ENCODE measurements at regions not wholly inside any gene's neighbourhood (a gene's known extent, or its start where the extent isn't known, plus 50 kb on each side); places are given as distances from the start of the nearest gene placed in this dataset.

- TF ChIP-seq ZFX (IDR thresholded peaks at IDR 0.05): no peak
- TF ChIP-seq CTCF (conservative IDR thresholded peaks at IDR 0.05): no peak
- no peak overlapping the region for H3K27ac ChIP-seq
Measured at GRCh38 chr2:190792956-190793888, 87.4 kb upstream of the GLS start.

- TF ChIP-seq CTCF (conservative IDR thresholded peaks at IDR 0.05) (no peak), ZFX (IDR thresholded peaks at IDR 0.05) (no peak)
Measured at GRCh38 chr2:190794377-190794776, 86.2 kb upstream of the GLS start.

GRCh38 chr2:190794790-190795189, 85.8 kb upstream of the GLS start:
- TF ChIP-seq CTCF (conservative IDR thresholded peaks at IDR 0.05) (no peak), ZFX (IDR thresholded peaks at IDR 0.05) (no peak)
- no peak overlapping the region for H3K27ac ChIP-seq

More at GRCh38 chr2:190794377-190794776, 86.2 kb upstream of the GLS start:
- no peak overlapping the region for H3K27ac ChIP-seq

- TF ChIP-seq CTCF (conservative IDR thresholded peaks at IDR 0.05) (no peak), ZFX (IDR thresholded peaks at IDR 0.05) (no peak)
- no peak overlapping the region for H3K27ac ChIP-seq
Measured at GRCh38 chr2:190795686-190796085, 84.9 kb upstream of the GLS start.

GRCh38 chr2:190799999-190800398, 80.6 kb upstream of the GLS start:
- TF ChIP-seq CTCF (conservative IDR thresholded peaks at IDR 0.05) (no peak), ZFX (IDR thresholded peaks at IDR 0.05) (no peak)
- H3K27ac ChIP-seq: no peak overlapping the region

GRCh38 chr2:190800528-190800927, 80.1 kb upstream of the GLS start:
- no peak overlapping the region for H3K27ac ChIP-seq
- no peak for TF ChIP-seq CTCF (conservative IDR thresholded peaks at IDR 0.05)
- no peak for TF ChIP-seq ZFX (IDR thresholded peaks at IDR 0.05)

- no peak overlapping the region for H3K27ac ChIP-seq
- TF ChIP-seq ZFX (IDR thresholded peaks at IDR 0.05) (no peak), CTCF (conservative IDR thresholded peaks at IDR 0.05) (no peak)
Measured at GRCh38 chr2:190802129-190802528, 78.5 kb upstream of the GLS start.
